GM12878 (cell line): ENCODE measurements at regions not wholly inside any gene's neighbourhood (a gene's known extent, or its start where the extent isn't known, plus 50 kb on each side); places are given as distances from the start of the nearest gene placed in this dataset.

Experiments used
- ATF2 ChIP-seq: IDR thresholded peaks from 2 replicates; pipeline ENCODE4 v1.6.1; 2012; ENCODE audit warnings: low read length, inconsistent platforms
- BCL11A ChIP-seq: IDR thresholded peaks from 2 replicates; pipeline ENCODE4 v1.6.1; 2011; ENCODE audit warnings: low read depth, low read length
- BHLHE40 ChIP-seq, 2 experiments: fragments of 450-650 bp in 1 of 2; IDR thresholded peaks; 2 replicates each; pipeline ENCODE4 v1.6.1; 2011 to 2017; ENCODE audit warnings: low read depth in 2 of 2, borderline replicate concordance in 1 of 2, improper control_type of control experiment in 1 of 2, low read length in 1 of 2, mild to moderate bottlenecking in 1 of 2
- EP300 ChIP-seq, 2 experiments: fragments of 150-350 bp in 1 of 2; IDR thresholded peaks; 2 replicates each; pipeline ENCODE4 v1.6.1; 2011 to 2012; ENCODE audit warnings: low read depth in 2 of 2, low read length in 2 of 2, borderline replicate concordance in 1 of 2, improper control_type of control experiment in 1 of 2, inconsistent platforms in 1 of 2; ENCODE audit not compliant: control insufficient read depth in 1 of 2
- IRF5 ChIP-seq: fragments of 450-650 bp; IDR thresholded peaks from 2 replicates; pipeline ENCODE4 v1.6.1; 2017; ENCODE audit warnings: borderline replicate concordance
- MXI1 ChIP-seq: fragments of 150-350 bp; IDR thresholded peaks from 2 replicates; pipeline ENCODE4 v1.6.1; 2011; ENCODE audit warnings: low read depth, mild to moderate bottlenecking, inconsistent platforms, low read length, improper control_type of control experiment
- RAD21 ChIP-seq: IDR thresholded peaks from 2 replicates; pipeline ENCODE4 v1.6.1; 2011; ENCODE audit warnings: mild to moderate bottlenecking, low read depth, low read length, moderate library complexity; ENCODE audit not compliant: insufficient read depth
- REST ChIP-seq: IDR thresholded peaks from 2 replicates; pipeline ENCODE4 v1.6.1; 2012; ENCODE audit warnings: mild to moderate bottlenecking, low read depth, low read length
- RUNX3 ChIP-seq: IDR thresholded peaks from 2 replicates; pipeline ENCODE4 v1.6.1; 2012; ENCODE audit warnings: low read length, inconsistent platforms
- SIN3A ChIP-seq: IDR thresholded peaks from 2 replicates; pipeline ENCODE4 v1.6.1; 2012; ENCODE audit warnings: low read depth, low read length, improper control_type of control experiment
- SIX5 ChIP-seq: IDR thresholded peaks from 2 replicates; pipeline ENCODE4 v1.6.1; 2011; ENCODE audit warnings: mild to moderate bottlenecking, low read depth, low read length, moderate library complexity; ENCODE audit not compliant: severe bottlenecking
- SMC3 ChIP-seq: IDR thresholded peaks from 2 replicates; pipeline ENCODE4 v1.6.1; 2011; ENCODE audit warnings: low read length, improper control_type of control experiment, borderline replicate concordance
- TF ChIP-seq, protein P1 (sequence below), 3 experiments: IDR thresholded peaks in 2 of 3; conservative IDR thresholded peaks in 1 of 3; 2 replicates each; pipeline ENCODE4 v1.5.1; 2011; ENCODE audit warnings: low read depth in 3 of 3, low read length in 3 of 3, mild to moderate bottlenecking in 3 of 3, control low read depth in 2 of 3, moderate library complexity in 2 of 3, inconsistent platforms in 1 of 3, mixed read lengths in 1 of 3; ENCODE audit not compliant: control insufficient read depth in 2 of 3, insufficient read depth in 1 of 3; ENCODE audit errors: extremely low read depth in 1 of 3

GRCh38 chr3:31433679-31433992 lies 99.1 kb upstream of the STT3B start (continued):
- no peak for TF ChIP-seq RAD21
- no peak for TF ChIP-seq SIX5
- no peak for TF ChIP-seq SMC3
- no peak for TF ChIP-seq MXI1
- TF ChIP-seq EP300 (IDR thresholded peaks at IDR 0.05; ENCODE audit: borderline replicate concordance in 1 of 2, control insufficient read depth in 1 of 2, low read depth in 2 of 2, low read length in 2 of 2) = no peak
- TF ChIP-seq ATF2 = no peak
- TF ChIP-seq, protein P1, sequence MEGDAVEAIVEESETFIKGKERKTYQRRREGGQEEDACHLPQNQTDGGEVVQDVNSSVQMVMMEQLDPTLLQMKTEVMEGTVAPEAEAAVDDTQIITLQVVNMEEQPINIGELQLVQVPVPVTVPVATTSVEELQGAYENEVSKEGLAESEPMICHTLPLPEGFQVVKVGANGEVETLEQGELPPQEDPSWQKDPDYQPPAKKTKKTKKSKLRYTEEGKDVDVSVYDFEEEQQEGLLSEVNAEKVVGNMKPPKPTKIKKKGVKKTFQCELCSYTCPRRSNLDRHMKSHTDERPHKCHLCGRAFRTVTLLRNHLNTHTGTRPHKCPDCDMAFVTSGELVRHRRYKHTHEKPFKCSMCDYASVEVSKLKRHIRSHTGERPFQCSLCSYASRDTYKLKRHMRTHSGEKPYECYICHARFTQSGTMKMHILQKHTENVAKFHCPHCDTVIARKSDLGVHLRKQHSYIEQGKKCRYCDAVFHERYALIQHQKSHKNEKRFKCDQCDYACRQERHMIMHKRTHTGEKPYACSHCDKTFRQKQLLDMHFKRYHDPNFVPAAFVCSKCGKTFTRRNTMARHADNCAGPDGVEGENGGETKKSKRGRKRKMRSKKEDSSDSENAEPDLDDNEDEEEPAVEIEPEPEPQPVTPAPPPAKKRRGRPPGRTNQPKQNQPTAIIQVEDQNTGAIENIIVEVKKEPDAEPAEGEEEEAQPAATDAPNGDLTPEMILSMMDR (IDR thresholded peaks at IDR 0.05 in 2 of 3, conservative IDR thresholded peaks at IDR 0.05 in 1 of 3; ENCODE audit: control insufficient read depth in 2 of 3, extremely low read depth in 1 of 3, insufficient read depth in 1 of 3, low read depth in 3 of 3, low read length in 3 of 3) = no peak
- TF ChIP-seq IRF5 = no peak
- no peak for TF ChIP-seq BCL11A
- TF ChIP-seq BHLHE40 (IDR thresholded peaks at IDR 0.05; ENCODE audit: borderline replicate concordance in 1 of 2, low read depth in 2 of 2, low read length in 1 of 2) = no peak
- TF ChIP-seq SIN3A = no peak
- TF ChIP-seq RUNX3 = peak; percentile 66
- no peak for TF ChIP-seq REST
- TF ChIP-seq, all 136 proteins: peak for 3
